H1 (cell line): ENCODE measurements at regions not wholly inside any gene's neighbourhood (a gene's known extent, or its start where the extent isn't known, plus 50 kb on each side); places are given as distances from the start of the nearest gene placed in this dataset.

Experiments used
- CTCF ChIA-PET: fragments of 300-600 bp; sonication (Branson Sonifier 250); formaldehyde crosslinking; loops from one replicate; lab custom pipeline; 2021; ENCODE audit not compliant: partially characterized antibody; lab: Charles Lee
- POLR2A ChIA-PET: fragments of 300-600 bp; sonication (Branson Sonifier 250); formaldehyde crosslinking; loops from one replicate; lab custom pipeline; 2021; ENCODE audit warnings: inconsistent platforms; ENCODE audit not compliant: partially characterized antibody; lab: Charles Lee
- DNase-seq, 2 experiments: peaks; one replicate each; pipeline versions ENCODE4 v3.0.0 to v3.0.0-alpha.2; 2010 to 2022; ENCODE audit warnings: low spot score in 2 of 2, low read depth in 1 of 2, mixed read lengths in 1 of 2
- FAIRE-seq: peaks from 2 replicates; lab custom pipeline; 2011; peaks lifted over from hg19 to GRCh38; lab: Jason Lieb, UNC
- H2AFZ ChIP-seq: 2 replicates; pipeline ENCODE4 v1.8.1; 2012; ENCODE audit warnings: low read length, inconsistent platforms
- H2AK5ac ChIP-seq: 2 replicates; pipeline ENCODE4 v1.6.1; 2013; ENCODE audit warnings: low read depth, low read length
- H2BK120ac ChIP-seq: replicated peaks from 2 replicates; pipeline ENCODE3; 2013; ENCODE audit warnings: low read depth, low read length, inconsistent platforms
- H2BK12ac ChIP-seq: 2 replicates; pipeline ENCODE4 v1.6.1; 2013; ENCODE audit warnings: low read depth, low read length
- H2BK15ac ChIP-seq: 2 replicates; pipeline ENCODE4 v1.6.1; 2013; ENCODE audit warnings: low read length
- H2BK20ac ChIP-seq: 2 replicates; pipeline ENCODE4 v1.6.1; 2013; ENCODE audit warnings: low read length
- H2BK5ac ChIP-seq: 2 replicates; pipeline ENCODE4 v1.6.1; 2013; ENCODE audit warnings: low read depth, low read length
- H3K14ac ChIP-seq: 2 replicates; pipeline ENCODE4 v1.6.1; 2013; ENCODE audit warnings: inconsistent platforms; ENCODE audit not compliant: insufficient read length
- H3K18ac ChIP-seq: 2 replicates; pipeline ENCODE4 v1.6.1; 2013; ENCODE audit warnings: low read length; ENCODE audit errors: extremely low read depth
- H3K23ac ChIP-seq: 2 replicates; pipeline ENCODE4 v1.6.1; 2013; ENCODE audit warnings: inconsistent platforms; ENCODE audit not compliant: insufficient read length
- H3K23me2 ChIP-seq: 2 replicates; pipeline ENCODE4 v1.6.1; 2013; ENCODE audit warnings: low read depth, low read length
- H3K27ac ChIP-seq: 2 replicates; pipeline ENCODE4 v1.6.1; 2011; ENCODE audit warnings: low read depth, low read length, inconsistent platforms
- H3K27me3 ChIP-seq, 4 experiments: replicated peaks in 1 of 4; 1 replicate in 1 of 4; 2 replicates in 3 of 4; pipeline versions ENCODE4 v1.6.1 to v1.8.1; 2011 to 2013; ENCODE audit warnings: low read length in 3 of 4, mild to moderate bottlenecking in 3 of 4, inconsistent platforms in 2 of 4, mixed read lengths in 2 of 4, moderate library complexity in 1 of 4; ENCODE audit not compliant: control insufficient read depth in 3 of 4, insufficient read depth in 3 of 4; ENCODE audit errors: extremely low read depth in 1 of 4
- H3K36me3 ChIP-seq, 4 experiments: 2 replicates each; pipeline versions ENCODE4 v1.6.1 to v1.8.1; 2011 to 2013; ENCODE audit warnings: mild to moderate bottlenecking in 4 of 4, low read length in 3 of 4, moderate library complexity in 2 of 4, control low read depth in 1 of 4, inconsistent platforms in 1 of 4; ENCODE audit not compliant: insufficient read depth in 4 of 4, control insufficient read depth in 2 of 4
- H3K4ac ChIP-seq: replicated peaks from 2 replicates; pipeline ENCODE3; 2013; ENCODE audit warnings: low read length, low read depth, mixed read lengths, inconsistent platforms; ENCODE audit not compliant: insufficient read length
- H3K4me1 ChIP-seq, 4 experiments: replicated peaks in 1 of 4; 1 replicate in 1 of 4; 2 replicates in 3 of 4; pipeline versions ENCODE4 v1.6.1 to v1.8.1; 2011 to 2013; ENCODE audit warnings: low read length in 3 of 4, inconsistent platforms in 2 of 4, mixed read lengths in 1 of 4; ENCODE audit not compliant: insufficient read depth in 4 of 4, control insufficient read depth in 3 of 4
- H3K4me2 ChIP-seq, 2 experiments: 2 replicates each; pipeline versions ENCODE4 v1.6.1 to v1.8.1; 2011 to 2013; ENCODE audit warnings: low read depth in 2 of 2, low read length in 2 of 2, control low read depth in 1 of 2, inconsistent platforms in 1 of 2, mild to moderate bottlenecking in 1 of 2; ENCODE audit not compliant: insufficient read depth in 1 of 2
- H3K4me3 ChIP-seq, 4 experiments: fragments of 200-600, 300-600 bp in 1 of 4; sonication (generic), shearing (Covaris generic), sonication (Bioruptor Twin) in 1 of 4; 2 replicates each; pipeline versions ENCODE4 v1.5.1 to v1.8.1; 2011 to 2016; ENCODE audit warnings: low read length in 4 of 4, low read depth in 3 of 4, control low read depth in 2 of 4, inconsistent platforms in 2 of 4, mild to moderate bottlenecking in 2 of 4, mixed read lengths in 1 of 4, moderate library complexity in 1 of 4; ENCODE audit not compliant: insufficient read depth in 2 of 4; ENCODE audit errors: extremely low read depth in 1 of 4
- H3K56ac ChIP-seq: replicated peaks from 2 replicates; pipeline ENCODE3; 2013; ENCODE audit warnings: low read depth, mild to moderate bottlenecking, mixed read lengths, low read length, inconsistent platforms; ENCODE audit not compliant: insufficient read length
- H3K79me1 ChIP-seq: 2 replicates; pipeline ENCODE4 v1.6.1; 2013; ENCODE audit warnings: low read depth, low read length, control low read depth
- H3K79me2 ChIP-seq, 2 experiments: 2 replicates each; pipeline versions ENCODE4 v1.6.1 to v1.8.1; 2012 to 2013; ENCODE audit warnings: low read length in 2 of 2, mild to moderate bottlenecking in 2 of 2, inconsistent platforms in 1 of 2; ENCODE audit not compliant: insufficient read depth in 2 of 2, control insufficient read depth in 1 of 2
- H3K9ac ChIP-seq, 4 experiments: replicated peaks in 1 of 4; 1 replicate in 1 of 4; 2 replicates in 3 of 4; pipeline versions ENCODE4 v1.6.1 to v1.8.1; 2011 to 2013; ENCODE audit warnings: low read depth in 3 of 4, low read length in 3 of 4, control low read depth in 2 of 4, mild to moderate bottlenecking in 2 of 4, moderate library complexity in 2 of 4, inconsistent platforms in 1 of 4; ENCODE audit errors: extremely low read depth in 1 of 4
- H3K9me3 ChIP-seq, 2 experiments: 2 replicates each; pipeline versions ENCODE4 v1.6.1 to v1.8.1; 2012 to 2013; ENCODE audit warnings: mild to moderate bottlenecking in 2 of 2, moderate library complexity in 2 of 2, control low read depth in 1 of 2, inconsistent platforms in 1 of 2, low read depth in 1 of 2, low read length in 1 of 2, mixed read lengths in 1 of 2; ENCODE audit not compliant: insufficient read depth in 2 of 2
- H4K20me1 ChIP-seq, 2 experiments: replicated peaks in 1 of 2; 2 replicates each; pipeline versions ENCODE3 to v1.8.1; 2011 to 2013; ENCODE audit warnings: inconsistent platforms in 2 of 2, low read length in 2 of 2, mild to moderate bottlenecking in 1 of 2; ENCODE audit not compliant: insufficient read depth in 2 of 2, control insufficient read depth in 1 of 2
- H4K5ac ChIP-seq: 2 replicates; pipeline ENCODE4 v1.6.1; 2013; ENCODE audit warnings: low read length, low read depth, mixed read lengths, inconsistent platforms; ENCODE audit not compliant: insufficient read length
- H4K8ac ChIP-seq: 2 replicates; pipeline ENCODE4 v1.8.0; 2013; ENCODE audit warnings: mild to moderate bottlenecking, moderate library complexity, low read length, inconsistent platforms; ENCODE audit not compliant: insufficient read depth; ENCODE audit errors: extremely low read depth
- H4K91ac ChIP-seq: replicated peaks from 2 replicates; pipeline ENCODE3; 2013; ENCODE audit warnings: low read length, mixed read lengths, inconsistent platforms; ENCODE audit not compliant: insufficient read length
- BCL11A ChIP-seq, 2 experiments: IDR thresholded peaks; one replicate each; pipeline ENCODE4 v1.6.1; 2011; ENCODE audit warnings: low read depth in 2 of 2, low read length in 2 of 2, mild to moderate bottlenecking in 2 of 2
- EP300 ChIP-seq, 2 experiments: IDR thresholded peaks; 1 replicate in 1 of 2; 2 replicates in 1 of 2; pipeline ENCODE4 v1.6.1; 2011 to 2012; ENCODE audit warnings: low read depth in 2 of 2, low read length in 2 of 2, mild to moderate bottlenecking in 2 of 2, borderline replicate concordance in 1 of 2, inconsistent platforms in 1 of 2, moderate library complexity in 1 of 2
- GTF2F1 ChIP-seq: IDR thresholded peaks from 2 replicates; pipeline ENCODE4 v1.6.1; 2012; ENCODE audit warnings: low read depth, low read length, improper control_type of control experiment, borderline replicate concordance
- WGBS, 2 experiments: shearing (Covaris generic) in 1 of 2; methylation state at CpG; one replicate each; pipeline versions ENCODE4 v1.1.6 to v1.1.7; 2013 to 2015; ENCODE audit warnings: low lambda C conversion rate in 2 of 2, mixed read lengths in 2 of 2, inconsistent platforms in 1 of 2, low coverage in 1 of 2, missing lambda C conversion rate in 1 of 2; ENCODE audit not compliant: insufficient replicate concordance in 2 of 2, insufficient coverage in 1 of 2, insufficient read length in 1 of 2; ENCODE audit errors: extremely low coverage in 1 of 2, missing lambda C conversion rate in 1 of 2; 5-methylcytosine and 5-hydroxymethylcytosine counted together

DNA sequence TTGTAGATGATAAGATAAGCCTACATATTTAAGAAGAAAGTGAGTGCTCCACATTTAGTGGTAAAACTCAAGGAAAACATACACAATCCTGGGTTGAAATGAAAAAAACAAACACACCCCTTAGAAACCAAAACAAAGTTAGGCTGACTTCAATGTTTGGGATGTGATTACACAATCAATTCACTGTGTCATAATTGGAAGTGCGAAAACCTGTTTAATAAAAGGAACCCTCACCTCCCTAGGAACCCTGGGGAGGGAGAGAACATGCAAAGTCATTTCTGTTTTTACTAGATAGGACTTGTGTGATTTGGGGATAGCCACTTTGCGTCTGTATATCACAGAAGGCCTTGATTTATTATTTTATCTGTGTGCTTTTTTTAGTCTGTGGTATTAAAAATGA, 275.0 kb downstream of the NFKBIZ start:
- Histone ChIP-seq H4K91ac (no peak overlapping the region), H3K56ac (no peak overlapping the region), H3K18ac (no peak overlapping the region), H3K23ac (no peak overlapping the region), H2BK5ac (no peak overlapping the region), H3K79me2 (no peaks in the 10 kb centered on the region), H3K27ac (no peak overlapping the region), H2BK15ac (no peak overlapping the region), H3K4me2 (no peak overlapping the region), H3K4ac (no peak overlapping the region), H2AK5ac (no peak overlapping the region), H2AFZ (no peak overlapping the region), H3K9me3 (peaks cover 0 to 2% of the 10 kb centered on the region in 2 experiments; a peak in 1 of 4 replicates), H3K4me3 (no peak overlapping the region), H3K23me2 (no peaks in the 10 kb centered on the region), H4K20me1 (no peaks in the 10 kb centered on the region), H3K4me1 (no peaks in the 10 kb centered on the region), H3K36me3 (no peaks in the 10 kb centered on the region), H3K79me1 (no peaks in the 10 kb centered on the region), H3K9ac (no peak overlapping the region), H4K8ac (no peak overlapping the region), H2BK120ac (no peak overlapping the region), H2BK20ac (no peak overlapping the region), H3K27me3 (no peaks in the 10 kb centered on the region), H3K14ac (no peak overlapping the region), H4K5ac (no peak overlapping the region), H2BK12ac (no peak overlapping the region)
- DNase-seq (no peak), FAIRE-seq (no peak)
- CTCF ChIA-PET, result no interaction called here
- POLR2A ChIA-PET, result interaction anchor here (0.6 kb wide), 1 partner anchor 479 kb away, joined by 3 read pairs; no protein-coding TSS in a partner anchor
- TF ChIP-seq GTF2F1 (no peak), EP300 (IDR thresholded peaks at IDR 0.05; ENCODE audit: borderline replicate concordance in 1 of 2, low read depth in 2 of 2, low read length in 2 of 2) (no peak), BCL11A (IDR thresholded peaks at IDR 0.05; ENCODE audit: low read depth in 2 of 2, low read length in 2 of 2) (no peak)
- WGBS, 2 experiments, result 78% methylated on average over 2 of the region's 2 CpGs; no CpG with 5 or more reads in 1 of the 2 experiments
